22Rv1 (cell line): ENCODE measurements at regions not wholly inside any gene's neighbourhood (a gene's known extent, or its start where the extent isn't known, plus 50 kb on each side); places are given as distances from the start of the nearest gene placed in this dataset.

Source experiments
- CTCF ChIP-seq: fragments of 450-650 bp; IDR thresholded peaks from 2 replicates; pipeline ENCODE4 v1.5.1; 2017; ENCODE audit warnings: mild to moderate bottlenecking
- ZFX ChIP-seq: fragments of 450-650 bp; IDR thresholded peaks from 2 replicates; pipeline ENCODE4 v1.6.1; 2017; ENCODE audit warnings: antibody characterized with exemption, borderline replicate concordance

GRCh38 chr14:28820677-28821076 is 54.1 kb downstream of the FOXG1 start:
- no peak for TF ChIP-seq CTCF
- no peak for TF ChIP-seq ZFX
